ENCODE measurements at regions not wholly inside any gene's neighbourhood (a gene's known extent, or its start where the extent isn't known, plus 50 kb on each side); places are given as distances from the start of the nearest gene placed in this dataset.

DNA sequence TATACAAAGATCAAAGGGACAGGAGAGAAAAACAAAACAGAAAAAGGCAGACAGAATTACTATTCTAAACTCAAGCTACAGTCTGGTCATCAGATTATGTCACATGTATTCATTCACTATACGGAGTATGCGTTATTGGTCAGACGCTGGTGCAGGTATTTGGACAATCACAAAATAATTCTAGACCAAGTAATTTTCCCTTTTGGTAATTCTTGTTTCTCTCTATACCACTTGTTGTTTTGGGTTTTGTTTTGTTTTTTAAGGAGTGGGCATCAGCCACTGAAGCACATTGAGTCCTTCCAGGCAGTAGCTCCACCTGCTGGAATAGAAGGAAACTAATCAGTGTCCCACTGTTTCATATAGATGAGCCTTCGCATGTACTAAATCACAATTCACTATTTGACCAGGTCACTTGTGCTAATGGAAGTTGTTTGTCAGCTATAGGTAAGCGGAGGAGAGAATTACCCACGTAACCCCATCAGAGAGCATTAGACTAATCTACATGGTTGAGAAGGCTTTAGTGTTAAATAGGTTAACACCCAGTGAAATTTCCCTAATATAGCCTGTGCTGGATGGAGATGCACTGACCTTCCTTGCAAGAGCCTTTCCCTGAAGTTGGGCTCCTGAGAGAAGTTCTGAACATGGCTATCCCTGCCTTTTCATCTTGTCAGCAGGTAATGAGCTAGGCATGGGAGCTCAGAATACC, 77.9 kb downstream of the TNFAIP3 start:
- Histone ChIP-seq H3K27ac (no peak overlapping the region), H3K36me3 (no peaks in the 10 kb centered on the region), H3K4me3 (no peak overlapping the region), H3K4me1 (peaks cover 0 to 5% of the 10 kb centered on the region in 2 donors), H3K27me3 (no peaks in the 10 kb centered on the region), H3K9me3 (no peaks in the 10 kb centered on the region)
- TF ChIP-seq, protein P1, sequence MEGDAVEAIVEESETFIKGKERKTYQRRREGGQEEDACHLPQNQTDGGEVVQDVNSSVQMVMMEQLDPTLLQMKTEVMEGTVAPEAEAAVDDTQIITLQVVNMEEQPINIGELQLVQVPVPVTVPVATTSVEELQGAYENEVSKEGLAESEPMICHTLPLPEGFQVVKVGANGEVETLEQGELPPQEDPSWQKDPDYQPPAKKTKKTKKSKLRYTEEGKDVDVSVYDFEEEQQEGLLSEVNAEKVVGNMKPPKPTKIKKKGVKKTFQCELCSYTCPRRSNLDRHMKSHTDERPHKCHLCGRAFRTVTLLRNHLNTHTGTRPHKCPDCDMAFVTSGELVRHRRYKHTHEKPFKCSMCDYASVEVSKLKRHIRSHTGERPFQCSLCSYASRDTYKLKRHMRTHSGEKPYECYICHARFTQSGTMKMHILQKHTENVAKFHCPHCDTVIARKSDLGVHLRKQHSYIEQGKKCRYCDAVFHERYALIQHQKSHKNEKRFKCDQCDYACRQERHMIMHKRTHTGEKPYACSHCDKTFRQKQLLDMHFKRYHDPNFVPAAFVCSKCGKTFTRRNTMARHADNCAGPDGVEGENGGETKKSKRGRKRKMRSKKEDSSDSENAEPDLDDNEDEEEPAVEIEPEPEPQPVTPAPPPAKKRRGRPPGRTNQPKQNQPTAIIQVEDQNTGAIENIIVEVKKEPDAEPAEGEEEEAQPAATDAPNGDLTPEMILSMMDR (IDR thresholded peaks at IDR 0.05), result peak; percentile 54 to 82
- DNase-seq (ENCODE audit: low spot score), result no peak

DNA sequence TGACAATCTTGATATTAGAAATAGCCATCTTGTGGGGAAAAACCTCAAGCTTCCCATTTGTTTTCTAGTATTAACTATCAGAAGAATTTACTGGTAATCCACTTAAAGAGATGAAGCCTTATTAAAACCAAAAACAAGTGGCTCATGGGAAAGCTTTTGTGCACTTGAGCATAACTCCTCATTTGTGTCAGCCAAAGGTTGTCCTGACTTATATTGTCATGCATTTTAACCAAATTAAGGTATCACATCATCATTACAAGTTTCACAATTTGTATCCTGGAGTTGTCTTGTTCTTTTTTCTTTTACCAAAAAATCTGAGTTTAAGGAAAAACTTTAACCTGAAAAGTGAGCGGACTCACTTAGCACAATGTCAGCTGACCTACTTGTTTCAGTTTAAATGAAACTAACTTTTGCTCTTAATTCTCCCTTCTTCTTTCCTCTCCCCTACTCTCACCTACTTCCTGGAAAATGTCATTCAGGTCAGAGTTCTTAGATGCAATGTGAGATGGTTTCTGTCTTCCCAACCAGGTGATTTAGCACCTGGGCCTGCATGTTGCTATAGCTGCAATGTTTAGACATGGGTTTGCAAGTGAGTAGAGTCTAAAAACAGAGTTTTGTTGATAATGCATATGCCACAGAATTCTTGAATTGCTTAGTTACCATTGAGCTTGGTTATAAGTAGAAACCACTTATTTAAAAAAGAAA, 82.8 kb downstream of the TNFAIP3 start:
- H3K27me3 ChIP-seq, result no peaks in the 10 kb centered on the region
- H3K27ac ChIP-seq, result no peak overlapping the region
- H3K4me3 ChIP-seq, result no peak overlapping the region
- no peak for DNase-seq (ENCODE audit: low spot score)
- TF ChIP-seq, protein P1 (IDR thresholded peaks at IDR 0.05), result no peak
- no peaks in the 10 kb centered on the region for H3K36me3 ChIP-seq
- peaks cover 0 to under 1% of the 10 kb centered on the region in 2 donors for H3K4me1 ChIP-seq
- no peaks in the 10 kb centered on the region for H3K9me3 ChIP-seq

DNA sequence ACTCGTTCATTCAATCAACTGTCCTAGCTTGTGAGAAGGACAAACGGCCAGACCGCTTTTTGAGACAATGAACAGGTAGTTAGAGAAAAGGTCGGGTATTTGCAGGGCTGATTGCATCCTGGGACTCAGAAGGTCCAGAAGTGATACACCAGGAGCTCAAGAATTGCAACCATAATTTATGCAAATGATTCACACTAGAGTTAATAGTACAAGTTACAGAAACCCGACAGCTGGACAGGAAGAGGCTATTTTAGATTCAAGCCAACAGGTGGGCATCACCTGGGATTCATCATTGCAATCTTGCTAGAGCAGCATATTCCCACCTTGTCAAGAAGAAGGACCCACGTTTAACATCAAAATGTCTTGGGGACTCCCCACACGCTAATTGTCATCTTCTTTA, 83.5 kb downstream of the TNFAIP3 start:
- no peak for DNase-seq (ENCODE audit: low spot score)
- Histone ChIP-seq H3K36me3 (no peaks in the 10 kb centered on the region), H3K27ac (no peak overlapping the region), H3K9me3 (no peaks in the 10 kb centered on the region), H3K4me3 (no peak overlapping the region), H3K4me1 (no peaks in the 10 kb centered on the region), H3K27me3 (no peaks in the 10 kb centered on the region)
- TF ChIP-seq, protein P1 (IDR thresholded peaks at IDR 0.05), result no peak

DNA sequence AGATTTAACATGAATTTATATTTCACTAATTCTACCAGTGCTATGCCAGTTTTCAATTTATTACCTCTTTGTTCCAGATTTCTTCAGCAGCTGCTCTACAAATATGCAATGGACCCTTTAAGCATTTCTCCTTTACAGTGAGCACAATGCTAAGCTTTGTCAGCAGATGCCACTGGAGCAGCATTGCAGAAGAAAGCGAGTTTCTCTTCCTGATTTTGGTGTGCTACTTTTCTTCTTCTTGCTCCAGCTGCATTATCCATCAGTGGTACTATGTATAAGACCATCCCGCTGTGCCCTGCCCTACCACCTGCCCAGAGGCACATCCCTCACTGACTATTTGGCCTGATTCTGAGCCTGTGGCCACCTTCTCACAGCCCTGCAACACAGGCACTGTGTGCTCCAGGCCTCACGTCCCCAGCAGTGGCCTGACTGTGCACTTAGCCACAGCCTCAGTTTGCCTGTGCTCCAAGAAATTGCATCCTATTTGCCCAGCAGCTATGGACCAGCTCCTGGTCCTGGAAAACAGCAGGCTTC, 84.1 kb downstream of the TNFAIP3 start:
- no peaks in the 10 kb centered on the region for H3K27me3 ChIP-seq
- no peak overlapping the region for H3K4me3 ChIP-seq
- TF ChIP-seq, protein P1 (IDR thresholded peaks at IDR 0.05), result no peak
- DNase-seq (ENCODE audit: low spot score), result no peak
- H3K27ac ChIP-seq, result no peak overlapping the region
- no peaks in the 10 kb centered on the region for H3K36me3 ChIP-seq
- H3K4me1 ChIP-seq, result no peaks in the 10 kb centered on the region
- H3K9me3 ChIP-seq, result no peaks in the 10 kb centered on the region

DNA sequence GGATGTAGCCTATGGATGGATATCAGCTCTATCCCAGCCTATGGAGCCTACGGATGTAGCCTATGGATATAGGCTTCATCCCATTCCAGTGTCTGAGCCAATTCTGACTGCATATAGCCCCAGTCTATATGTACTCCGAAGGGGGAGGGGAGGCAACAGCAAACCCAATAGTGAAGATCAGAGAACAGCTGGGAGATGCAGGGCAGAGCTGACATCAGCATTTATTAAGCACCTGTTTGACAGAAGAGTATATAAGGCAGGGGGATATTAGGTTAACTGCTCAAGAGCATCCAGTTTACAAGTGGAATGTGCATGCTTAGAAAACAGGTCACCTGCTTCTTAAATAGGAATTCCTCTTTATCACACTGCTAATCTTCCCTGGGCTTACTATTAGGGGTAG, 85.2 kb downstream of the TNFAIP3 start:
- no peak for DNase-seq (ENCODE audit: low spot score)
- Histone ChIP-seq H3K4me3 (no peak overlapping the region), H3K4me1 (no peaks in the 10 kb centered on the region), H3K27me3 (no peaks in the 10 kb centered on the region), H3K27ac (no peak overlapping the region), H3K9me3 (no peaks in the 10 kb centered on the region), H3K36me3 (no peaks in the 10 kb centered on the region)
- TF ChIP-seq, protein P1 (IDR thresholded peaks at IDR 0.05), result no peak
